Kidney epithelial cell (primary cell): ENCODE measurements at regions not wholly inside any gene's neighbourhood (a gene's known extent, or its start where the extent isn't known, plus 50 kb on each side); places are given as distances from the start of the nearest gene placed in this dataset.

Experiments used
- DNase-seq: peaks from one replicate; pipeline ENCODE4 v3.0.0-alpha.2; 2010; ENCODE audit warnings: low read depth
- H3K27me3 ChIP-seq: 2 replicates; pipeline ENCODE4 v1.6.0; 2011; ENCODE audit warnings: low read length; ENCODE audit not compliant: control insufficient read depth, insufficient read depth
- H3K36me3 ChIP-seq: 2 replicates; pipeline ENCODE4 v1.5.1; 2011; ENCODE audit warnings: low read length; ENCODE audit not compliant: control insufficient read depth, insufficient read depth
- H3K4me3 ChIP-seq: 2 replicates; pipeline ENCODE4 v1.5.1; 2011; ENCODE audit warnings: low read depth, mild to moderate bottlenecking, control low read depth, low read length
- CTCF ChIP-seq: IDR thresholded peaks from 2 replicates; pipeline ENCODE4 v1.5.1; 2011; ENCODE audit warnings: mild to moderate bottlenecking, moderate library complexity, low read length, control low read depth, inconsistent platforms; ENCODE audit not compliant: insufficient read depth, poor library complexity, severe bottlenecking

GRCh38 chr6:48307573-48307972, 196.6 kb upstream of the PTCHD4 start:
- no peak for TF ChIP-seq CTCF
- no peak for DNase-seq
- Histone ChIP-seq H3K4me3 (no peak overlapping the region), H3K36me3 (no peaks in the 10 kb centered on the region), H3K27me3 (no peaks in the 10 kb centered on the region)

- H3K4me3 ChIP-seq: no peak overlapping the region
- no peak for DNase-seq
- no peaks in the 10 kb centered on the region for H3K36me3 ChIP-seq
- no peaks in the 10 kb centered on the region for H3K27me3 ChIP-seq
- TF ChIP-seq CTCF: no peak
These were observed 179.6 kb upstream of the PTCHD4 start for GRCh38 chr6:48290595-48290994.

GRCh38 chr6:48289841-48290240, 178.8 kb upstream of the PTCHD4 start:
- no peak overlapping the region for H3K4me3 ChIP-seq
- no peak for TF ChIP-seq CTCF
- no peak for DNase-seq
- H3K36me3 ChIP-seq: no peaks in the 10 kb centered on the region
- no peaks in the 10 kb centered on the region for H3K27me3 ChIP-seq

- Histone ChIP-seq H3K27me3 (no peaks in the 10 kb centered on the region), H3K4me3 (no peak overlapping the region), H3K36me3 (no peaks in the 10 kb centered on the region)
- no peak for DNase-seq
- TF ChIP-seq CTCF: no peak
These were observed 170.2 kb upstream of the PTCHD4 start for GRCh38 chr6:48281217-48281616.

- TF ChIP-seq CTCF: no peak
- H3K4me3 ChIP-seq: no peak overlapping the region
These were observed 169.1 kb upstream of the PTCHD4 start for GRCh38 chr6:48280035-48280620.

GRCh38 chr6:48278261-48278660, 167.3 kb upstream of the PTCHD4 start:
- Histone ChIP-seq H3K27me3 (no peaks in the 10 kb centered on the region), H3K36me3 (no peaks in the 10 kb centered on the region), H3K4me3 (no peak overlapping the region)
- no peak for TF ChIP-seq CTCF
- DNase-seq: no peak

More at GRCh38 chr6:48280035-48280620, 169.1 kb upstream of the PTCHD4 start:
- H3K27me3 ChIP-seq: no peaks in the 10 kb centered on the region
- no peaks in the 10 kb centered on the region for H3K36me3 ChIP-seq
- no peak for DNase-seq
